ENCODE measurements at regions not wholly inside any gene's neighbourhood (a gene's known extent, or its start where the extent isn't known, plus 50 kb on each side); places are given as distances from the start of the nearest gene placed in this dataset.

DNA sequence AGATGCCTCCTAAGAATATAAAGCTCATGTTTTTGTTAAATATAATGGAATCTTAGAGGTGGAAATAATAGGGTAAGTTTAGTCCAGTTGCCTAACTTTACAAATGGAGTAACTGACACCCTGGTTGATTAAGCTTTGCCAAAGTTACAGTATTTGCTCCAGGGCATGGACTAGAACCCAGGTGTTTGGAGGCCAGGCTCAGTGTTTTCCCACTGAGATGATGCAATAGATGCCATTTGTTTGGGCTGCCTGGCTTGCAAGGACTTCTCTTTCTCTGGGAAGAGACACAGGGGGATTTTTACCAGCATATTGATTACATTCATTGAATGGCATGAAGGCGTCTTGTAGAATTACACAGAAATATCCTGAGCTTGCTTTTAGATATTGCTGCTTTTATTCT lies 397.8 kb downstream of the SLC4A3 start:
- no peak for TF ChIP-seq POLR2A (IDR thresholded peaks at IDR 0.05)
- TF ChIP-seq, protein P1, sequence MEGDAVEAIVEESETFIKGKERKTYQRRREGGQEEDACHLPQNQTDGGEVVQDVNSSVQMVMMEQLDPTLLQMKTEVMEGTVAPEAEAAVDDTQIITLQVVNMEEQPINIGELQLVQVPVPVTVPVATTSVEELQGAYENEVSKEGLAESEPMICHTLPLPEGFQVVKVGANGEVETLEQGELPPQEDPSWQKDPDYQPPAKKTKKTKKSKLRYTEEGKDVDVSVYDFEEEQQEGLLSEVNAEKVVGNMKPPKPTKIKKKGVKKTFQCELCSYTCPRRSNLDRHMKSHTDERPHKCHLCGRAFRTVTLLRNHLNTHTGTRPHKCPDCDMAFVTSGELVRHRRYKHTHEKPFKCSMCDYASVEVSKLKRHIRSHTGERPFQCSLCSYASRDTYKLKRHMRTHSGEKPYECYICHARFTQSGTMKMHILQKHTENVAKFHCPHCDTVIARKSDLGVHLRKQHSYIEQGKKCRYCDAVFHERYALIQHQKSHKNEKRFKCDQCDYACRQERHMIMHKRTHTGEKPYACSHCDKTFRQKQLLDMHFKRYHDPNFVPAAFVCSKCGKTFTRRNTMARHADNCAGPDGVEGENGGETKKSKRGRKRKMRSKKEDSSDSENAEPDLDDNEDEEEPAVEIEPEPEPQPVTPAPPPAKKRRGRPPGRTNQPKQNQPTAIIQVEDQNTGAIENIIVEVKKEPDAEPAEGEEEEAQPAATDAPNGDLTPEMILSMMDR (IDR thresholded peaks at IDR 0.05), result no peak
